Thyroid gland (tissue), 4 donors: ENCODE measurements at regions not wholly inside any gene's neighbourhood (a gene's known extent, or its start where the extent isn't known, plus 50 kb on each side); places are given as distances from the start of the nearest gene placed in this dataset.

Experiments
- DNase-seq, 2 donors: peaks; one replicate each; pipeline ENCODE4 v3.0.0-alpha.2; 2019
- H3K27ac ChIP-seq, 3 donors: fragments of 200-600 bp; sonication (generic); 1 replicate in 2 of 3; 2 replicates in 1 of 3; pipeline ENCODE4 v1.5.1; 2016 to 2019; ENCODE audit warnings: mild to moderate bottlenecking in 1 of 3, moderate library complexity in 1 of 3
- H3K27me3 ChIP-seq: fragments of 200-600 bp; sonication (generic); one replicate; pipeline ENCODE4 v1.5.1; 2019
- H3K36me3 ChIP-seq, 2 donors: fragments of 200-600 bp; sonication (generic); one replicate each; pipeline ENCODE4 v1.5.1; 2016 to 2019
- H3K4me1 ChIP-seq, 2 donors: fragments of 200-600 bp; sonication (generic); one replicate each; pipeline ENCODE4 v1.5.1; 2017 to 2019
- H3K4me3 ChIP-seq, 3 donors: fragments of 200-600 bp; sonication (generic); replicated peaks in 1 of 3; 1 replicate in 2 of 3; 2 replicates in 1 of 3; pipeline ENCODE4 v1.5.1; 2016; ENCODE audit warnings: mild to moderate bottlenecking in 1 of 3
- H3K9me3 ChIP-seq: fragments of 200-600 bp; sonication (generic); one replicate; pipeline ENCODE4 v1.5.1; 2017
- POLR2A ChIP-seq, 2 donors: fragments of 450-650 bp; IDR thresholded peaks; one replicate each; pipeline ENCODE4 v1.6.1; 2017; ENCODE audit warnings: antibody characterized with exemption in 2 of 2, mild to moderate bottlenecking in 2 of 2, moderate library complexity in 1 of 2
- WGBS, 2 donors: methylation state at CpG; one replicate each; pipeline ENCODE4 v1.1.5; 2017; 5-methylcytosine and 5-hydroxymethylcytosine counted together
- intact Hi-C: fragments of 100-400 bp; cut with DNase I; formaldehyde crosslinking; loops from one replicate; pipeline ENCODE4 v1.15.1; 2023
- TF ChIP-seq, protein P1 (sequence below), 6 experiments: fragments of 200-600 bp in 3 of 6; fragments of 450-650 bp in 3 of 6; sonication (generic) in 3 of 6; IDR thresholded peaks; one replicate each; pipeline ENCODE4 v1.5.1; 2016 to 2019; ENCODE audit warnings: antibody characterized with exemption in 6 of 6, mild to moderate bottlenecking in 2 of 6, inconsistent platforms in 1 of 6, moderate library complexity in 1 of 6

DNA sequence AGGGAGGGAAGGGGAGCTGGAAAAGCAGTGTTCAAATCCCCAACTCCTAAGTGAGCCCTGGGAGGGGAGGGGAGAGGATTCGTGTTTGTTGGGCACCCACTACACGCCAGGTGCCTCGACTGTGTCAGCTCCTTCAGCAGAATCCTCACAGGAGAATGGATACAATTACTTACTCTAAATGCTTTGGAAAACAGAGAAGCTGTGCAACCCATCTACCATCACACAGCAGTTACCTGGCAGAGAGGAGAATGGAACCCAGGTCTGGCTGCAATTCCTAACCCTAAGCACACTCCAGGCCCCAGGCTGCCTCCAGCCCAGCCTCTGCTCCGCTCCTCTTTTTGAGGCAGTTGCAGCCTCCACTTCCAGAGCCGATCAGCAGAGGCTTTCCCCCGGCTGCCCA, 86.4 kb upstream of the PTPN1 start:
- TF ChIP-seq, protein P1, sequence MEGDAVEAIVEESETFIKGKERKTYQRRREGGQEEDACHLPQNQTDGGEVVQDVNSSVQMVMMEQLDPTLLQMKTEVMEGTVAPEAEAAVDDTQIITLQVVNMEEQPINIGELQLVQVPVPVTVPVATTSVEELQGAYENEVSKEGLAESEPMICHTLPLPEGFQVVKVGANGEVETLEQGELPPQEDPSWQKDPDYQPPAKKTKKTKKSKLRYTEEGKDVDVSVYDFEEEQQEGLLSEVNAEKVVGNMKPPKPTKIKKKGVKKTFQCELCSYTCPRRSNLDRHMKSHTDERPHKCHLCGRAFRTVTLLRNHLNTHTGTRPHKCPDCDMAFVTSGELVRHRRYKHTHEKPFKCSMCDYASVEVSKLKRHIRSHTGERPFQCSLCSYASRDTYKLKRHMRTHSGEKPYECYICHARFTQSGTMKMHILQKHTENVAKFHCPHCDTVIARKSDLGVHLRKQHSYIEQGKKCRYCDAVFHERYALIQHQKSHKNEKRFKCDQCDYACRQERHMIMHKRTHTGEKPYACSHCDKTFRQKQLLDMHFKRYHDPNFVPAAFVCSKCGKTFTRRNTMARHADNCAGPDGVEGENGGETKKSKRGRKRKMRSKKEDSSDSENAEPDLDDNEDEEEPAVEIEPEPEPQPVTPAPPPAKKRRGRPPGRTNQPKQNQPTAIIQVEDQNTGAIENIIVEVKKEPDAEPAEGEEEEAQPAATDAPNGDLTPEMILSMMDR (IDR thresholded peaks at IDR 0.05), result no peak
- TF ChIP-seq POLR2A (IDR thresholded peaks at IDR 0.05), result no peak
- H3K27ac ChIP-seq, result peak overlapping the region in 1 of 3 donors; percentile 45
- 88 to 90% methylated on average over 6 of the region's 6 CpGs for WGBS, 2 donors
- no peak overlapping the region for H3K4me3 ChIP-seq
- no peak for DNase-seq
- intact Hi-C loops, result no loop called here
- H3K9me3 ChIP-seq, result no peaks in the 10 kb centered on the region
- peaks cover 3 to 41% of the 10 kb centered on the region in 2 donors for H3K4me1 ChIP-seq
- no peaks in the 10 kb centered on the region for H3K36me3 ChIP-seq
- H3K27me3 ChIP-seq, result no peaks in the 10 kb centered on the region

DNA sequence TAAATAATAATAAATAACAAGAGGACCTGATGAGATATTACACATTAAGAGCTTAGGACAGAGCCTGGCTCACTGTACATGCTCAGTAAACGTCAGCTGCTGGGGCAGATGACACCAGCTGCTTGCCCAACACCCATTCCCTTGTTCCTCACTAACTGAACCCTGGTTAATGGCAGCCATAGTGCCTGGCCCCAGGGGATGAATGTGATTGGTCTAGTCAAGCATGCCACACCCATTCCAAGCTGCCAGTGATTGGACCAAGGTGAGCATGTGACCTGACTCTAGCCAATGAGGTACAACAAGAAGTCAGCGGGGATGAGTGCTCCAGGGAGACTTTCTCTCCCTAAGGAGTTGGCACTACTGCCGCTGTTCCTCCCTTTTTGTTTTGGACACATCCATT, 85.1 kb upstream of the PTPN1 start:
- 90 to 94% methylated on average over 2 of the region's 3 CpGs for WGBS, 2 donors
- Histone ChIP-seq H3K36me3 (no peaks in the 10 kb centered on the region), H3K4me3 (no peak overlapping the region), H3K4me1 (peaks cover 3 to 36% of the 10 kb centered on the region in 2 donors), H3K27me3 (no peaks in the 10 kb centered on the region), H3K27ac (no peak overlapping the region), H3K9me3 (no peaks in the 10 kb centered on the region)
- DNase-seq, result no peak
- intact Hi-C loops, result no loop called here
- TF ChIP-seq POLR2A (IDR thresholded peaks at IDR 0.05), result no peak
- TF ChIP-seq, protein P1 (IDR thresholded peaks at IDR 0.05), result no peak

DNA sequence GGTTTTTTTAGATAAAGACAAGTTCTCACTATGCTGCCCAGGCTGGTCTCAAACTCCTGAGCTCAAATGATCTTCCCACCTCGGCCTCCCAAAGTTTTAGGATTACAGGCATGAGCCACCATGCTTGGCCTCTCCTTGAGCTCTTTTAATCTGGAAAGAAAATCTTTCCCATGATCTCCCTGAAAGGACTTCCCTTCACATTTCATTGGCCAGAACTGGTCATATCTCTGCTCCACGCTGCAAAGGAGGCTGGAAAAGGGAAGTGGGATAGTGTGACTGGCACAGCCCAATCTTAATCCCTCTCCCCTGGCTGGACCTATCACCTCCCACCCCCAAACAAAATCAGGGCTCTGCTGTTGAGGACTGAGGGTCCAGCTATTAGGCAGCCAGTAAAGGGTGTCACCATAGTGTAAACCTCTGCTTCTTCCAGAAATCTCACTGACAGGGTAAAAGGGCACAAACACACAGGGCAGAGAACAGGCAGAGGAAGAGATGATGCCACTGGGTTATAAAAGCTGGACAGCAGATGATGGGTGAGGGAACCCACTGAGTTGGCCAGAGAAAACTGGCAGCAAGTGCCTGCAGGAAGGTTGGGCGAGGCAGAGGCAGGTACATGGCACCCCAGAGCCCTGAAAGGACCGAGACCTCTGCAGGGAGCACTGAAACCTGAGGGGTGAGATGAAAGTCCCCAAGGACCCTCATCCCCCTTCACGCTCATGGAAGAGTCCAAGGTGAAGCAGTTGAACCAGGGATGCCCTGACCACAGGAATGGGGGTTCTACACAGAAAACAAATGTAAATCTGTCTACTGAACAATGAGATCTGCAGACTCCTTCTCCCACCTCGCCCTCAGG, 83.1 kb upstream of the PTPN1 start:
- intact Hi-C loops, result no loop called here
- 72 to 82% methylated on average over 6 of the region's 6 CpGs for WGBS, 2 donors
- Histone ChIP-seq H3K4me1 (peaks cover 9 to 48% of the 10 kb centered on the region in 2 donors), H3K27me3 (no peaks in the 10 kb centered on the region), H3K36me3 (no peaks in the 10 kb centered on the region), H3K9me3 (no peaks in the 10 kb centered on the region), H3K4me3 (no peak overlapping the region), H3K27ac (peak overlapping the region in 1 of 3 donors; percentile 11)
- no peak for DNase-seq
- TF ChIP-seq POLR2A (IDR thresholded peaks at IDR 0.05), result no peak
- TF ChIP-seq, protein P1 (IDR thresholded peaks at IDR 0.05), result no peak

DNA sequence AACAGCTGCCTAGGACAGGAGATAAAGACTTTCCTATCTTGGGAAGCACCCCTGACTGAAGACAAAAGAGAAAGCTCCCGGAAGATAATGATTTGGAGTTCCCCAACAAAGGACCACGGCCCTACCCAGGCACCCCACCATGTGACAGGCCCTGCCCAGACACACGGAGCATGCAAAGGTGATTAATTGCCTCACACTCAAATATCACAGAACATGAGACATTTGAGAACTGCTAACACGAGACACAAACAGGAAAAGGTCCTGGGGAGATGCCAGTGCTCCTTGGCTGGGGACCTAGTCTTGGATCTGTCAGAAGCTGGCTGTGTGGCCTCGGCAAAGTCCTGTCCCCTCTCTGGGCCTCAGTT, 82.5 kb upstream of the PTPN1 start:
- Histone ChIP-seq H3K27me3 (no peaks in the 10 kb centered on the region), H3K4me1 (peaks cover 9 to 42% of the 10 kb centered on the region in 2 donors), H3K4me3 (no peak overlapping the region), H3K36me3 (no peaks in the 10 kb centered on the region), H3K9me3 (no peaks in the 10 kb centered on the region), H3K27ac (peak overlapping the region in 1 of 3 donors; percentile 11)
- WGBS, 2 donors, result 49 to 56% methylated on average over 5 of the region's 5 CpGs
- intact Hi-C loops, result no loop called here
- peak; percentile 29 for DNase-seq
- no peak for TF ChIP-seq POLR2A (IDR thresholded peaks at IDR 0.05)
- TF ChIP-seq, protein P1 (IDR thresholded peaks at IDR 0.05), result no peak

DNA sequence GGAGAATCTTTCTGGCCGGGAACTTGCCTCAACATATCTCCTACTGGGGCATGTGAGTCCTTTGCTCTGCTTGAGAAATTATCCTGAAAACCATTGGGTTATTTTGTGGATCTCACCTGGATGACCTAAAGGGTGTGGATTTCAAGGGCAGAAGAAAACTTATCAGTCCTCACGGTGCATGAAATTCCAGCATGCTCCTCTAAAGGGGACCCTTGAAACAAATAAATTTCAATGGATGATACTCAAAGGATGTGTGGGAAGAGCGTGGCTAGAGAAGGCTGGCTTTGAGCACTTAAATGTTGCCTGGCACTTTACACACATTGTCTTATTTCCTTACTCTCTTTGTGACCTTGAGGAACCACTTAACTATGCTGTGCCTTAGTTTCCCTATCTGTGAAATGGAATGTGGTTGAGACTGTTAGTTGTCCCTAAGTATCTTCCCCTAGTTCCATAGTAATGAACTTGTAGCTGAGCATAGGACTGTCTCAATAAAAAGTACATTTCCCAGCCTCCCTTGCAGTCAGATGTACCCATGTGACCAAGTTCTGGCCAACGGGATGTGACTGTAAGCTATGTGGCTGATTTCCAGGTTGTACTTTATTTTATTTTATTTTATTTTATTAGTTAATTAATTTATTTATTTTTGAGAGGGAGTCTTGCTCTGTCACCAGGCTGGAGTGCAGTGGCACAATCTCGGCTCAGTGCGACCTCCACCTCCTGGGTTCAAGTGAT, 81.9 kb upstream of the PTPN1 start:
- 83 to 86% methylated on average over 6 of the region's 6 CpGs for WGBS, 2 donors
- no peak for TF ChIP-seq POLR2A (IDR thresholded peaks at IDR 0.05)
- TF ChIP-seq, protein P1 (IDR thresholded peaks at IDR 0.05), result no peak
- no peaks in the 10 kb centered on the region for H3K36me3 ChIP-seq
- intact Hi-C loops, result no loop called here
- no peak overlapping the region for H3K27ac ChIP-seq
- DNase-seq, result no peak
- peaks cover 9 to 36% of the 10 kb centered on the region in 2 donors for H3K4me1 ChIP-seq
- H3K4me3 ChIP-seq, result no peak overlapping the region
- no peaks in the 10 kb centered on the region for H3K9me3 ChIP-seq
- H3K27me3 ChIP-seq, result no peaks in the 10 kb centered on the region
